GM12878 (cell line): ENCODE measurements at regions not wholly inside any gene's neighbourhood (a gene's known extent, or its start where the extent isn't known, plus 50 kb on each side); places are given as distances from the start of the nearest gene placed in this dataset.

Experiments used
- ATAC-seq: fragments of 200-7000 bp; cut with Tn5 transposase; 3 replicates; pipeline ENCODE4 v1.9.1; 2020; ENCODE audit warnings: mild to moderate bottlenecking, moderate library complexity
- BruUV-seq: library from RNA; stranded (reverse); fragments of 400-500 nt; replicated peaks from 2 replicates; lab custom pipeline; 2021; lab: Mats Ljungman, UMichigan
- CTCF ChIA-PET: fragments of 300-600 bp; sonication (Branson Sonifier 250); formaldehyde crosslinking; extraction: SDS; loops from one replicate; lab custom pipeline; 2021; ENCODE audit warnings: inconsistent platforms; lab: Yijun Ruan, JAX
- POLR2A ChIA-PET: fragments of 350-600 bp; formaldehyde crosslinking; extraction: SDS; loops from one replicate; lab custom pipeline; 2021; ENCODE audit warnings: inconsistent platforms; lab: Charles Lee
- RAD21 ChIA-PET: fragments of 300-600 bp; sonication (Branson Sonifier 250); formaldehyde crosslinking; loops from one replicate; lab custom pipeline; 2023; ENCODE audit warnings: antibody characterized with exemption; ENCODE audit not compliant: unreplicated experiment; lab: Charles Lee
- SMC1A ChIA-PET: fragments of 300-600 bp; sonication (Branson Sonifier 250); formaldehyde crosslinking; loops from one replicate; lab custom pipeline; 2023; ENCODE audit not compliant: unreplicated experiment, uncharacterized antibody; lab: Charles Lee
- DNase-seq: peaks from one replicate; pipeline ENCODE4 v3.0.0-alpha.2; 2011; ENCODE audit warnings: low read depth, low spot score
- FAIRE-seq: peaks from 3 replicates; lab custom pipeline; 2011; peaks lifted over from hg19 to GRCh38; lab: Jason Lieb, UNC
- H2AFZ ChIP-seq: 2 replicates; pipeline ENCODE4 v1.6.0; 2011; ENCODE audit warnings: low read depth, low read length, control low read depth; ENCODE audit not compliant: control insufficient read depth
- H3K27ac ChIP-seq: 2 replicates; pipeline ENCODE4 v1.5.1; 2011; ENCODE audit warnings: control low read depth; ENCODE audit not compliant: control insufficient read depth, insufficient read depth
- H3K27me3 ChIP-seq, 2 experiments: replicated peaks in 1 of 2; 2 replicates each; pipeline versions ENCODE4 v1.6.0 to v1.6.1; 2011; ENCODE audit warnings: low read length in 1 of 2; ENCODE audit not compliant: control insufficient read depth in 2 of 2, insufficient read depth in 2 of 2
- H3K36me3 ChIP-seq, 2 experiments: 2 replicates each; pipeline ENCODE4 v1.5.1; 2011; ENCODE audit warnings: low read length in 1 of 2; ENCODE audit not compliant: control insufficient read depth in 2 of 2, insufficient read depth in 2 of 2
- H3K4me1 ChIP-seq: 2 replicates; pipeline ENCODE4 v1.6.1; 2011; ENCODE audit warnings: mild to moderate bottlenecking, low read length, moderate library complexity, mixed read lengths; ENCODE audit not compliant: control insufficient read depth, insufficient read depth
- H3K4me2 ChIP-seq: 2 replicates; pipeline ENCODE4 v1.6.0; 2011; ENCODE audit warnings: control low read depth; ENCODE audit not compliant: control insufficient read depth, insufficient read depth
- H3K4me3 ChIP-seq: fragments of 200-600 bp; sonication (generic); 2 replicates; pipeline ENCODE4 v1.5.1; 2016
- H3K79me2 ChIP-seq: 2 replicates; pipeline ENCODE4 v1.6.0; 2011; ENCODE audit warnings: low read length; ENCODE audit not compliant: control insufficient read depth, insufficient read depth
- H3K9ac ChIP-seq: 2 replicates; pipeline ENCODE4 v1.8.0; 2011; ENCODE audit warnings: low read length, control low read depth, mixed read lengths; ENCODE audit not compliant: control insufficient read depth, insufficient read depth
- H3K9me3 ChIP-seq: replicated peaks from 3 replicates; pipeline ENCODE4 v1.5.1; 2011; ENCODE audit warnings: mild to moderate bottlenecking, low read length; ENCODE audit not compliant: control insufficient read depth, insufficient read depth
- H4K20me1 ChIP-seq: 2 replicates; pipeline ENCODE4 v1.6.0; 2011; ENCODE audit not compliant: control insufficient read depth, insufficient read depth
- E2F8 ChIP-seq: fragments of 450-650 bp; IDR thresholded peaks from 2 replicates; pipeline ENCODE4 v1.6.1; 2018; ENCODE audit warnings: mild to moderate bottlenecking, low read depth, moderate library complexity; ENCODE audit not compliant: partially characterized antibody
- MTA3 ChIP-seq: IDR thresholded peaks from 2 replicates; pipeline ENCODE4 v1.6.1; 2012; ENCODE audit warnings: low read length, inconsistent platforms, borderline replicate concordance
- PAX5 ChIP-seq: IDR thresholded peaks from 2 replicates; pipeline ENCODE4 v1.6.1; 2011; ENCODE audit warnings: low read depth, low read length, borderline replicate concordance
- RCOR1 ChIP-seq: conservative IDR thresholded peaks from 2 replicates; pipeline ENCODE4 v1.6.1; 2012; ENCODE audit warnings: low read depth, low read length, improper control_type of control experiment
- SMARCA5 ChIP-seq: fragments of 450-650 bp; IDR thresholded peaks from 2 replicates; pipeline ENCODE4 v1.6.1; 2017; ENCODE audit warnings: mild to moderate bottlenecking
- WGBS: methylation state at CpG from one replicate; pipeline ENCODE4 v1.1.6; 2016; ENCODE audit warnings: low lambda C conversion rate; ENCODE audit not compliant: insufficient replicate concordance, insufficient coverage; ENCODE audit errors: missing lambda C conversion rate; 5-methylcytosine and 5-hydroxymethylcytosine counted together
- in situ Hi-C: fragments of 300-500 bp; cut with MboI; formaldehyde crosslinking; loops from 9 replicates; pipeline ENCODE4 v1.14.3; 2018; ENCODE audit warnings: mixed read lengths
- intact Hi-C: fragments of 100-400 bp; cut with micrococcal nuclease; formaldehyde crosslinking; loops from one replicate; pipeline ENCODE4 v1.14.2; 2022; ENCODE audit not compliant: unreplicated experiment
- TF ChIP-seq, protein P1 (sequence below): IDR thresholded peaks from 2 replicates; pipeline ENCODE4 v1.6.1; 2012; ENCODE audit warnings: low read depth, low read length, improper control_type of control experiment
- TF ChIP-seq, protein P2 (sequence below): IDR thresholded peaks from 2 replicates; pipeline ENCODE4 v1.6.1; 2011; ENCODE audit warnings: low read depth, mild to moderate bottlenecking, low read length, moderate library complexity, borderline replicate concordance; ENCODE audit errors: extremely low read depth

- ChIA-PET CTCF (interaction anchor here (0.6 to 1.0 kb wide), 2 partner anchors 159 to 269 kb away, joined by 3 read pairs; no protein-coding TSS in a partner anchor), SMC1A (interaction anchor here (0.8 to 2.0 kb wide), 3 partner anchors 8 to 174 kb away, joined by 3 to 5 read pairs (median 5); no protein-coding TSS in a partner anchor), POLR2A (no interaction called here), RAD21 (no interaction called here)
- H3K27me3 ChIP-seq: no peaks in the 10 kb centered on the region
- H3K9ac ChIP-seq: no peak overlapping the region
- DNase-seq (no peak), FAIRE-seq (no peak), ATAC-seq (no peak)
- in situ Hi-C loops: no loop called here
- H3K9me3 ChIP-seq: no peaks in the 10 kb centered on the region
- no peak overlapping the region for H3K4me2 ChIP-seq
- no peaks in the 10 kb centered on the region for H3K4me1 ChIP-seq
- no TSS peak for BruUV-seq
- H3K27ac ChIP-seq: no peak overlapping the region
- TF ChIP-seq PAX5: no peak
- TF ChIP-seq SMARCA5: no peak
- no peak for TF ChIP-seq E2F8
- no peak for TF ChIP-seq RCOR1
- TF ChIP-seq, protein P1, sequence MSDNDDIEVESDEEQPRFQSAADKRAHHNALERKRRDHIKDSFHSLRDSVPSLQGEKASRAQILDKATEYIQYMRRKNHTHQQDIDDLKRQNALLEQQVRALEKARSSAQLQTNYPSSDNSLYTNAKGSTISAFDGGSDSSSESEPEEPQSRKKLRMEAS: no peak
- TF ChIP-seq, protein P2, sequence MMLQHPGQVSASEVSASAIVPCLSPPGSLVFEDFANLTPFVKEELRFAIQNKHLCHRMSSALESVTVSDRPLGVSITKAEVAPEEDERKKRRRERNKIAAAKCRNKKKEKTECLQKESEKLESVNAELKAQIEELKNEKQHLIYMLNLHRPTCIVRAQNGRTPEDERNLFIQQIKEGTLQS: no peak
- TF ChIP-seq MTA3: no peak
- H2AFZ ChIP-seq: no peak overlapping the region
- WGBS: 79% methylated on average over 4 of the region's 4 CpGs
- intact Hi-C loops: no loop called here
- H4K20me1 ChIP-seq: no peaks in the 10 kb centered on the region
- no peak overlapping the region for H3K4me3 ChIP-seq
- H3K79me2 ChIP-seq: no peaks in the 10 kb centered on the region
- H3K36me3 ChIP-seq: no peaks in the 10 kb centered on the region
Observed at GRCh38 chr6:129771678-129772077, 61.7 kb upstream of the ARHGAP18 start.
